LHCN-M2 (cell line): ENCODE measurements at regions not wholly inside any gene's neighbourhood (a gene's known extent, or its start where the extent isn't known, plus 50 kb on each side); places are given as distances from the start of the nearest gene placed in this dataset.

ENCODE experiments used
- DNase-seq: peaks from one replicate; pipeline ENCODE4 v3.0.0-alpha.2; 2012; ENCODE audit warnings: low read depth

DNA sequence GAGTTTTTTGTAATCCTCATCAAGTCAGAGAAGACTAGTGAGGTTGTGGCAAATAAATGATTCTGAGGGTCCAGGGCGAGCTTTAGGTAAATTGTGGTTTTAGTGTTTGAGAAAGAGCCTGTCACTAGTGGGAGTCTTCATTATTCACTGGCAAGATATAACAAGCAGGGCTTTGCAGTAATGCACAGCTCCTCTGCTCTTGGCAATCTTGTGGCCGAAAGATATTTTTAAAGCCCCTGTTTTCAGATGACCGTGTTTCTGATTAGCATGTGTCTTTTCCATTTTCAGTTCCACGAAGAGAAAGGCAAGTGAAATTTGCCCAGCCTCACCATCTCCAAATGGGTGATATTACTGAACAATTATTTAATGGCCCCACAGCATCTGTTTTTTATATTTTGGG is 154.0 kb upstream of the BCL6 start:
- DNase-seq = no peak

DNA sequence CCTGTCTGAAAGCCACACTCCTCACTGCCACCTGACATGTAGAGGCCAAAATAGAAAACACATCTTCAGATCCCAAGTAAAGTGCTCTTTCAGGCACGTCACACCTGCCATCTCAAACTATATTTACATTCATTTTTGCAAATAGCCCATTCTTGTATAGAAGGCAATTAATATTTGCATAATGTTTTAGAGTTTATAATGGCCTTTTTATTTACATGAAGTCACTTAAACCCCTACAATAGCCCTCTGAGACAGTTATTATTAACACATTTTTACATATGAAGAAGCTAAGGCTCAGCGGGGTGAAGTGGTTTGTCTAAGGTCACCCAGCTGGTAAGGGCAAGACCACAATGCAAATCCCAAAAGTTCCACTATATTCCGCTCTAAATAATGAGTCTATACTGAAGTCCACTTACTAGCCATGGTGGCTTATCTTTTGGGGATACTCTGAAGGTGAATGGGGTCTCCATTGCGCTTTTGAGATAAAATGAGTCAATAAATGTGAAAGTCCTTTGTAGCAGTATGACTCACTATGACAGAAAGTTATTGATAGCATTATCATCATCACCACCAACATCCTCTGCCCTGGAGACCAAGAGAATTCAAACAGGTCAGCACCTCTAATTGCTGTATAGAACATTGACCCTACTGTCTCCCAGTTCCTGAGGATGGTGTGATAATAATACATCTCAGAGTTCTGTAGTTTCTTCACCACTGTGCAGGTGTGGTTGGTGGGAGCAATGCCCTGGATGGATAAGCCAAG is 155.9 kb upstream of the BCL6 start:
- no peak for DNase-seq

DNA sequence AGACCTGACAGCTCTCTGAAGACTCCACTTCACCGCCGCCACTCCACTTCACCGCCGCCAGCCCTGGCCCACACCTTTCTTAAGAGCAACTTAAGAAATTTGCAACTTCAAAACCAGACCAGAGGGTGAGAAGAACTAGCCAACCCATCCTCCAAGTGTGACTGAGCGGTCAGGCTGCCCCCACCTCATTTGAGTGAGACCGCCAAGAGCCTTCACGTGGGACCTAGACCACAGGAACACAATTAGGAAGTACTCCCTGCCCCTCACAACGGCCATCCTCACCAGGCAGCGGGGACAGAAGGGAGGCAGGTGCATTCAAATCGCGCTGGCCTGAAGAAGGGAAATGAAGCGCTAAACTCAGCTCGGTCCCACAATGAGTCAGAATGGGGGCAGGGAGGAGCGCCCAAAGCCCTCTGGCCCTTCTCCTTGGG is 156.8 kb upstream of the BCL6 start:
- no peak for DNase-seq

DNA sequence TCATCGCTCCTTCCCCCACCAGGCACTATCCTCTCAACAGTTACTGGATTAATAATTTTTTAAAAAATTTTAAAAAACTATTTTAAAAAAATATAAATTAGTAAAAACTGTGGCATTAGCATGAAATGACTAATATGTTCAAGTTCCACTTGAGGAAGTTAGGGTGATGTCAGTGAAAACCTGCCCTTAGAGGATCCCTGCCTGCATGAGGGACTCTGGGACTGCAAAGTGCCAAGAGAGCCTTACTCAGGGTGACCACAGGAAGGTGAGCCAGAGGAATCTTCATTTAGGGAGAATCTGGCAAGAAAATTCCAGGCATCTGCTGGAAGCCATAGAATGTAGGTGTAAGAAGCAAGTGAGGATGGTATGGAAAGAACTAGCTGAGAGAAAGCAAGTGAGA is 157.7 kb upstream of the BCL6 start:
- DNase-seq = no peak

DNA sequence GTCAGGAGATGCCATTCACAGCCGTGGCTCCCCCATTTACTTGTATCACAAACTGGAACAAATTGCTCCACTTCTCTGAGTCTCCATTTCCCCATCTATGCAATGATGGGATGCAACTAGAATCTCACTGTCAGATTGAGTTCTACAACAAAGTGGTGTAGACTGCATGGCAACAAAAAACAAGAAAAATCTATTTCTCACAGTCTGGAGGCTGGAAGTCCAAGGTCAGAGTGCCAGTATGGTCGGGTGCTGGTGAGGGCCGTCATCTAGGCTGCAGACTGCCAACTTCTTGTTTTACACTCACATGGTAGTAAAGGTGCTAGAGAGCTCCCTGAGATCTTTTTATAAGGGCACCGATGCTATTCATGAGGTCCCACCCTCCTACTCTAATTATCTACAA is 158.4 kb upstream of the BCL6 start:
- no peak for DNase-seq

DNA sequence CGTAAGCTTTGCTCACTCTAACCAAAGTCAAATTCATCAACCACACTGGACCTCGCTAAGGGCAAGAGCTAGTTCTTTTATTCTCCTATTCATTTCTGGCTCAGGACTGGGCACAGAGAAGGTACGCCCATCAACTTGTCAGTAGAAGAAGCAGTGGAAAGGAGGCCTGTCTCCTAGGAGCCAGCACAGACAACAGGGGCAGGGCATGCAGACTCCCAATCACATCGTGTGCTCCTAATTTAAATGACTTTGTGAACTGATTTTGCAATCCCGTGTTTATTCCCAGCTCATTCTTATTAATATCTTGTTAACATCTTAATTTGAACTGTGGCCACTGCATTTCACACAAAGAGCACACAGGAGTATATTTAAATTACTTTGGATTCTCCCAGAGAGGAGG is 161.1 kb upstream of the BCL6 start:
- DNase-seq = no peak

DNA sequence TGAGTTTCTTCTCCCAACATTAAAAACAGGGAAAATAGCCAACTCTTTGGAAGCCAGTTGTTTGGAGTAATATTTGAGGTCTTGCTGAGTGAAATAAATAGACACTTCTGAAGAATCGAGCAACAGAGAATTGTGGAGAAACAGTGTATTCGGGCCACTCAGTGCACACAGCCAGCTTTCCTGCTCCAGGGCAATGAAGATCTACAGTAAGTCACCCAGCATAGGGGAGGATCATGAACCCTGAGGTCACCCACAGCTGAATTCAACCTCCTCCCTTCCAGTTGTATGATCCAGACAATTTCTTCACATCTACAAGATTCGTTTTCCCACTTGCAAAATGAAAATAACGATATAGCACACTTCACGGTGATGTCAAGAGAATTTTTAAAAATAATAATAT is 161.7 kb upstream of the BCL6 start:
- DNase-seq = no peak

DNA sequence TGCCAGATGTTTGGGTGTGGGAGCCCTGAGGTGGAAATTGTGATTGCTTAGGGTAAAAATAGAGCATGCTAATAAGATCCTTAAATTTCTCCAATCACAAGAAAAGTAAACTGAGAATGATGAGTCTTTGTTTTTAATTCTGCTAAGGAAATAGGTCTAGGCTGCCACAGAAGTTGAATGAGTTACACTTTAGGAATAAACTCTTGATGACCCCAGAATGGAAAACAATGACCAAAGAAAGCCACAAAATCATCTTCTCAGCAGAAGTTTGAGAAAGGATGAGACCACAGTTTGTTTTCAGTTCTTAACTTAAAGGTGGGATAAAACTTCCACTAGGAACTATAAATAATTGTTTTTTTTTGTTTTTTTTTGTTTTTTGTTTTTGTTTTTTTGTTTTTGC is 164.6 kb upstream of the BCL6 start:
- DNase-seq = peak; percentile 29

DNA sequence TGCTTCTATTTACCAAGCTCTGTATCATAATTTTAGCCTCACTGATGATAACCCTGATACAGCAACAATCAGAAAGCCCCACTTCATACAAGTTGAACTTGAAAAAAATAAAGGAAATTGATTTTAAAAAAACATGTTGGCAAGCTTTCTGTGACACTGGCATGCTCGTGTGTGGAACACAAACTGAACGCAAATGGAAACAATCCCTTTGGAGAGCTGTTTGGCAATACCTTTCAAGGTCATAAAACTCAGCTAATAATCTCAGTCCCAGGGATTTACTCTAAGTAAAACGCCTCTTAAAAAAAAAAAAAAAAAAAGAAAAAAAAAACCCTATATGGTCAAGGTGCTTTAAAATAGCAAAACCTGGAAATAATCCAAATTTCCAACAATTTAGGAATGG is 166.7 kb upstream of the BCL6 start:
- no peak for DNase-seq

DNA sequence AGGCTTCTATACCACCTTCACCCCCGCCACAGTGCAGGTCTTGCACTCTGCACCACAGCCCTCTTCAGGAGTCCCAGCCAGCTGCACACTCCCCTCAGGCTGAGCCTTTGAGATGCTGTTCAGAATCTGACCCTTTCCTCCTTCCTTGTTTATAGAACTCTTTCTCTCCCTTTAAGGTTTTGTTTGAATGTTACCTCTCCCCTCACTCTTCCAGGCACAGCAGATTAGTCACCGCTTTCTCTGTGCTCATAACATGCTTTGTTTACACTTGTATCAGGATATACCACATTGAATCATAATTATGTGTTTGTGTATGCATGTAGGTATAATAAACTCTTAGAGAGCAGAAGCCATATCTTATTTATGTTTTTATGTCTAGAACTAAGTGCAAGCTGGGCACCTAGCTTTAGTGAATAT is 168.4 kb upstream of the BCL6 start:
- peak; percentile 59 for DNase-seq

DNA sequence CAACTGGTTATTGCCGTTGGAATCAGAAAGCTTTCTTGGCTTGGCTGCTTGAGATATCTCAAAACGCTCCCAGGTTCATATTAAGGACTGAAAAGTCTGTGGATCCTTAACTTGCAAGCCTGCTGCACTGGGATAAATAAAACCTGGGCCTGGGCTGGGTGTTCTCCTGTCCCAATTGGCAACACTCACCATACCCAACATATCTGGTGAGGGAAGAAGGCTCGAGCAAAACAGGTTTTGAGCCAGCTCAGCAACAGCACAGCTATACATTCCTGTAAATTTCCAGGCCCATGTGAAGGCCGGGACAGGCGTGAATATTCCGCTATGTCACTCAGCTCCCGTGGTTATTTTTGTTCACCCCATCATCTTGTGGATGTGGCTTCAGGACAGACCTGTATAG is 169.0 kb upstream of the BCL6 start:
- no peak for DNase-seq

DNA sequence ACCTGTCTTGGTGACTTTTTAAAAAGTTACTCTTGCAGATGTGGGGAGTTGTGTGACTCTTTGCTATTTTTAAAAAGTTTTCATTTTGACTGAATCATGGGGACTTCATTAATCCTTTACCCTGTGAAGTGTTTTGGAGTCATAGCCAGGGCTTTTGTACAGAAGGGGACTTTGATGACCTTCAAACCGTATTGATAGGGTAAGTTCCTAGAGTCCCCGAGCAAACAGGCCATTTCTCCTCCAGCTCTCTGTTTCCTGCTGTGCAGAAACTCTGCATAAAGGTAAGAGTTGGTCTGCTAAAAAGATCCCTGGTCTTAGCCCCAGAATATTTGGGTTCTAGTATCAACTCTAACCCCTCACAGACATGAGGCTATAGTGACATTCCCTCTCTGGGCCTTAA is 170.8 kb upstream of the BCL6 start:
- no peak for DNase-seq

DNA sequence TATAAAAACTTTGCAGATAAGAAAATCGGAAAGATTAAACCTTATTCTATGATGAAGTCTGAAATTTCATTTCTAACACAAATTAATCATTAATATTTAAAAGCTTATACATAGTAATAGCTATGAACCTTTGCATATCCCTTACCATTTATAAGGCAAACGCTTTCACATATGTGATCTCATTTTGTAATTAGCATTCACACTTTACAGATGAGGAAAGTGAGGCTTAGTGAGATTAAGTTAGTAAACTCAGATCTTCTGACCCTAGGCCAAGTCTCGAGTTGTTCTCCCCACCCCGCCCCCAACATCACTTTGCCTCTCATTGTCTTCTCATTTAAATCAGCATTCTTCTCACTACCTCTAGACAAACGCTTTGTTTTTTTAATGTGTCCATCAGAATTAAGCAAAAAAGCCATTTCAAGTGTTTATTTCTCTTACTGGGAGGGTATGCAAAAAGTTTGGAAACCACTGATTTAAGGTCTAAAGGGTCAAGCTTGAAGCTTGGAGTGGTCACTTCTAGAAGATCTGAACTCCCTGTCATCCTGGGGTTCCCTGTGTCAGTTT is 172.9 kb upstream of the BCL6 start:
- no peak for DNase-seq

DNA sequence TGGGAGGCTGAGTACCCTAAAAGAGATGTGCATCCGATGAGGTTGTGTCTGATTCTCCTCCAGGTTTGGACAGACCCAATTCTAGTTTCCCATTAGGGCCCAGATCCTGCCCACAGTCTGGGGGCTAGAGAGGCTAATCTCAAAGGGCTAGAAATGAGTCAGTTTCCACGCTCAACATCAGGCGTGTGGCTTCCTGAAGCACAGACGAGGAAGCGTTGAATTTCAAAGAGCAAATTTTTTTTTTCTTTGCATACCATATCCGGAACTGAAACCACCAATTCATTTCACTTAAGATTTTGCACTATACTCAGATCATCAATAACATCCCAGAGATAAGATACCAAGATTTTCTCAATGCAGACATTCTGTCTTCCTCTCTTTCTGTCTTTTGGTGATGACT is 173.8 kb upstream of the BCL6 start:
- no peak for DNase-seq

DNA sequence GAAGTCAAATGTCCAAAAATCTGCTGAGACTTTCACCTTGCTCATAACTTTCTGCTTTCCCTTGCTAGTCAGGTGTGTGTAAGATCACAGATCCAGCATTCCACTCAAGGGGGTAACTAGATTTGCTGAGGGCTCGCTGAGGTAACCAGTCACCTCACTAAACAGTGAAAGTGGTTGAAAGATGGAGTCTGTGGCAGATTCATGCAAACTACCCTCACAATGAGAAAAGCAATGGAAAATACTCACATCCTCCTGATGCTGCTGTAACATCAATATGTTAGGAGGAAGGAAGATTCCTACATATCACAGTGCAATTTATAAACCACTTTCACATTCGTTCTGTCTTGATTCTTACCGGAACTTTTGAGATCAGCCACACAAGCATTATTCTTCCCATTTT is 174.3 kb upstream of the BCL6 start:
- no peak for DNase-seq

DNA sequence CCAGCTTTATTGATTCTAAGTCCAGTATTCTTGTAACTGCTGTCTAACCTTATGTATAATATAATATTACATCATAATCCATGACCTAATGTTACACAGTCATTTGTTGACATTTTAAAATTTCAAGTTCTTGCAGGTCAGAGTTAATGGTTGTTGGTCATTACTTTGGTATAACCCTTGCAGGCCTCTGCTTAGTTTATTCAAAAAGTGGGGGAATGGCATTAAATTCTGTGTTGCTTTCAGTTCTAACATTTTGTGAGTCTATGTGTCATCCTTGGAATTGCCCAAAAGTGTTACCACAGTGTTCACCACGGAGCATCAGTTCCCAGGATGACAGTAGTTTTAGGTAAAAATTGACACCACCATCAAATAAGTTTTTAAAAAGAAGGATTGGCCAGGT is 174.8 kb upstream of the BCL6 start:
- DNase-seq = no peak

DNA sequence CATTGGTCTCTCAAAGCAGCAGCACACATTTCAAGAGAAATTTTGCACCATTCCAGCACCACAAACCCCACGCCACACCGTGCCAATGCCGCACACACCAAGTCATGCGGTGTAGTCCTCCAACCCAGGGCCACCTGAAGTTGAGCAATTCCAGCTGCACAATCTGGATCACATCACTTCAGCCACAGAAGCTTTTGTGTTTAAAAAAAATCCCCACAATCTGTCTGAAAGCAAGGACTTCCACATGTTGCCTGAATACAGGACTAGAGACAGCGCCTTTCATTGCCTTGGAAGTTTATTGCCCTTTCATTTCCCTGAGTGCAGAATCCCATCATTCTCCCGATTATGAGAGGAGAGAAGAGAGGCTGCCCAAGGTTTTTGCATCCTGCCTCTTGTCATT is 175.6 kb upstream of the BCL6 start:
- no peak for DNase-seq

DNA sequence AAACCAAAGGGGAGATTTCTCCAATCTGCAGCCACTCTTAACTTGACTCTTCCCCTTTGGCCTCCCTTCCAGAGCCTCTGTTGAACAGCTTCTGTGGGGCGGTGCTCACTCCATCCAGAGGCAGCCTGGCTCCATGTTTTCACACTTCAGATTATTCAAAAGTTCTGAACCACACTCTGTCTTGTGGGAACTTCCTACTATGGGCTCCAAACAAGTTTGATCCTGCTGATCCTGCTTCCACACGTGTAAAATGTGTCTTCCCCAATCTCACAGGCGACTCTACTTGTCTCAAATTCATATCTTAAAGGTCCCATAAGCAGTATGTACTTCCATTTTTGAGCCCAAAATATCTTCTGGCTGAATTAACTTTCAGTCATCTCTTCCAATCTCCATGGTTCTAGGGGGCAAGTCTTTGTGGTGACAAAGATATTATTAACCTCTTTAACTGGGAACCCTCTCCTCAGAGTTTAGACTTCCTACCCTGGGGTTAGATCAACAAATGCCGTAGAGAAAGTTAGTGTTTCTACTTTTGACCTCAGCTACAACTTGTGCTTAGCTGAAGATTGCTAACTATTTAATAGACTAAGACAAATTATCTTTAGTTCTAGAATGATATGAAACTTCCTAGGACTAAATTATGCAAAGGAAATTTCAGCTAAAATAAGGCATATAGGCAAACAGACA is 176.3 kb upstream of the BCL6 start:
- DNase-seq = no peak

DNA sequence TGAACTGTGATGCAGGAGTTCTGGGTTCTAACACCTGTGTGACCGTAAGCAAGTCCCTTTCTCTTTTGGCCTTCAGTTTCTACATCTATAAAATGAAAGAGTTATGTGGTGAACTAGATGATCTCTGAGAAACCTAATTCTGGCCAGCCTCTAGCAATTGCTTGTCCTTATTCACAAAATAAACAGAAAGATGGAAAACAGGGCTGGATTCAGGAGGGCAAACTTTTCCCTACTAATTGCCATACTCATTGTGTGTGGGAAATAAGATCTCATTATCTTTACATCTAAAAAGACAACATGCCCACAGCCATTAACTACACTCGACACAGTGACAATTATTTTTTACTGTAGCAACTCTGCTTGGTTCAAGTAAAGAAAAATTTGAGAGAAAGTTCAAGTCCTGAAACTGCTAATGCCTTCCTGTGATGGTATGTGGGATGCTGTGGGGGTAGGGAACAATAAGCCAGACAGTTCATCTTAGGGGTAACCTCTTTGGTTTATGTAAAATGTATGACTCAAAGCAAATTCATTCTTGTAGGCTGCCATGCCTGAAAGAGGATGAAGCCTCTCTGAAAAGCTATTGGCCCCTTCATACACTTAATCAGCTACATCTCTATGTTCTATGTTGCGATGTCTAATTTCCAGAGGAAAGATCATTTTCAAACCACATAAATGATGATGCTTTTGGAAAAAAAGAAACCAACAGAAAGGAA is 177.6 kb upstream of the BCL6 start:
- DNase-seq = peak; percentile 53

DNA sequence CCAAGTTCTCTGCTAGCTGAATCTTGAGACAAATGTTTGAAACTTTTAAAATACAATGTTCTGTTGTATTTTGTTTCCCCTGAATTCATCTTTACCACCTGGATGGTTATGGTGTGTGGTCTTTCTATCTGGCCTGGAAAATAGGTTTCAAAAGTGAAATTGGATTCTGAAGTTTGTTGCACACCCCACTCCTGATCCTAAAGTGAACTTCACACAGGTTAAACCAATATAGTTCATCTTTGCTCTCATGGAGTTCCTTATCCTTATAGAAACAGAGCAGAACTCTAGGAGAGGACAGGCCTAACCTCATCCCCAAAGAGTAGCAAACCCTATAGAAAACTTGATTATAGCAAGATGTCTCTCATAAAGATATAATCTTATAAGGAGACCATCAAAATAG is 179.4 kb upstream of the BCL6 start:
- no peak for DNase-seq

DNA sequence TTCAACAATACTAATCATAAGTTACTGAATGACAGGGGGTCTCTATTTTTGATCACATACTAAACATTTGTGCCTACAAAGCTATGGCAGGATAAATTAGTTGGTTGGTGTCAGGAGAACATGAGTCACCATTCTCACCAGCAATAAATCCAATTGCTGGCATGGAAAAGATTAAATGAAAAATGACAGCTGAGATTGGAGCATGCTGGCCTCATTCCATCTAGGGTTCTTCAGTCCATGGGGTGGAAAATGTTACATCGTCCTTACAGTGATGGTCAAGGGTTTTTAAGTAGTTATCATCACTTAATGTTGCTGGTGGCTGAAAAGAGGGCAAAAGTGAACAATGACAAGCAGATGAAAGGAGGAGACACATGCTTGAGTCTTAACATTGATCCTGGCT is 180.1 kb upstream of the BCL6 start:
- DNase-seq = peak; percentile 75

DNA sequence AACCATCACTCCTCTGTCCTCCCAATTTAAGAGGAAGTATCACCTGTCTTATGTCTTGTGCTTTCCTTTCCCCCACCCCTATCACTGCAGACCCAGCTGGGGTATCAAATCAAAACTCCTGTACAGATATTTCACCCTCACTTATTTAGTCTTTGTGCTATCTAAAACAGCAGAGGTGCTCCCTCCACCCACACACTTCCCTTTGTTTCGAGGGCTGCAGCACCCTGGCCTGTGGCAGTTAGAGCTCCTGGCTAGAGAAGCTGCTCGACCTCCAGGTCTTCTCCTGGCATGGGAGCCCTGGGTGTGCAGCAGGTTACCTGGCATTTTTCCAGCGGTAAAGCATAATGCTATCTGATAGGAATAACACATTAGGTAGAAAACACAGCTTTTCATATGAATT is 181.4 kb upstream of the BCL6 start:
- no peak for DNase-seq

DNA sequence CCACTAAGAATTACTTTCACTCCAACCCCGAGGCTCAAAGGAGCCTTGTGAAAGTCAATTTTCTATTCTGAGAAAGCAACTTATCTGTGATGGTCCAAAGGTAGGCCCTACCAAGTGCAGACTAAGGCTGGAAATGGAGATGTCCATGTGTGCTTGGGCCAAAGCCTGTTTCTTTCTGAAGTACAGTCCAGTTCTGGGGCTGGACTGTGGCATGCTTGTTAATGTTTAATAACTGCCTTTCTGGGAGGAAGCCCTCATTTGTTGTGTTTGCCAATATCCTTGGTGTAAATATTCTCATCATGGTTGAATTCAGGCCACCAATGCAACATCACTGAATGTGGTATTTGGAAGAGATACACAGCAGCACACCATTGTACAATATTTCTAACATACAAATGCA is 182.3 kb upstream of the BCL6 start:
- no peak for DNase-seq
